ENCODE measurements at regions not wholly inside any gene's neighbourhood (a gene's known extent, or its start where the extent isn't known, plus 50 kb on each side); places are given as distances from the start of the nearest gene placed in this dataset.
"Not testable (repeated sequence)": the region's sequence is repeated elsewhere in the genome, so short reads cannot be mapped to it uniquely, and the experiment has no call there.

DNA sequence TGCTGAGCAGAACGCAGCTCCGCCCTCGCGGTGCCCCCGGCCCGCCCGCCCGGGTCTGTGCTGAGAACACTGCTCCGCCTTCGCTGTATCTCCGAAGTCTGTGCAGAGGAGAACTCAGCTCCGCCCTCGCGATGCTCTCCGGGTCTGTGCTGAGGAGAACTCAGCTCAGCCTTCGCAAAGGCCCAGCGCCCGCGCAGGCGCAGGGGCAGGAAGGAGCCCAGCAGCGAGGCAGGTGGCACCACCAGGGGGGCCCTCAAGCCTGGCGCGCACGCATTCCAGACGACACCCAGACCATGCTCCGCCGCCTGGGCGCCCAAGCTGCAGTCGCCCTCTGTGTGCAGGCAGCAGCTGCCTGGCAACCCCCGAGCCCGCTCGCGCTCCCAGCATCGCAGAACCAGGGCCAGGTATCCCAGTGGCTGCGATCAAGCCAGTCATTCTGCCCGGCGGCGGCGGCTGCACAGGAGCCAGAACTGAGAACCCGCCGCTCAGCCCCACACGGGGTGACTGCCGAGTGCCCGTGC lies 64.1 kb upstream of the GPR39 start:
- not testable (repeated sequence) for TF ChIP-seq SNAI2 (CRISPR knock-in tag; IDR thresholded peaks at IDR 0.05); BACH2 (CRISPR knock-in tag; IDR thresholded peaks at IDR 0.05; ENCODE audit: borderline replicate concordance); ARNTL (CRISPR knock-in tag; IDR thresholded peaks at IDR 0.05; ENCODE audit: borderline replicate concordance, low read depth); GLIS3 (CRISPR knock-in tag; IDR thresholded peaks at IDR 0.05); ZNF565 (CRISPR knock-in tag; conservative IDR thresholded peaks at IDR 0.05; ENCODE audit: low read depth); ZFP30 (CRISPR knock-in tag; IDR thresholded peaks at IDR 0.05); OSR1 (CRISPR knock-in tag; IDR thresholded peaks at IDR 0.05); ZC3H10 (CRISPR knock-in tag; IDR thresholded peaks at IDR 0.05); PPARA (CRISPR knock-in tag; IDR thresholded peaks at IDR 0.05; ENCODE audit: borderline replicate concordance); ISL1 (CRISPR knock-in tag; IDR thresholded peaks at IDR 0.05)
- TF ChIP-seq, protein P1, sequence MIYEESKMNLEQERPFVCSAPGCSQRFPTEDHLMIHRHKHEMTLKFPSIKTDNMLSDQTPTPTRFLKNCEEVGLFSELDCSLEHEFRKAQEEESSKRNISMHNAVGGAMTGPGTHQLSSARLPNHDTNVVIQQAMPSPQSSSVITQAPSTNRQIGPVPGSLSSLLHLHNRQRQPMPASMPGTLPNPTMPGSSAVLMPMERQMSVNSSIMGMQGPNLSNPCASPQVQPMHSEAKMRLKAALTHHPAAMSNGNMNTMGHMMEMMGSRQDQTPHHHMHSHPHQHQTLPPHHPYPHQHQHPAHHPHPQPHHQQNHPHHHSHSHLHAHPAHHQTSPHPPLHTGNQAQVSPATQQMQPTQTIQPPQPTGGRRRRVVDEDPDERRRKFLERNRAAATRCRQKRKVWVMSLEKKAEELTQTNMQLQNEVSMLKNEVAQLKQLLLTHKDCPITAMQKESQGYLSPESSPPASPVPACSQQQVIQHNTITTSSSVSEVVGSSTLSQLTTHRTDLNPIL (CRISPR knock-in tag; IDR thresholded peaks at IDR 0.05; ENCODE audit: low read depth), result not testable (repeated sequence)
- TF ChIP-seq, protein P2, sequence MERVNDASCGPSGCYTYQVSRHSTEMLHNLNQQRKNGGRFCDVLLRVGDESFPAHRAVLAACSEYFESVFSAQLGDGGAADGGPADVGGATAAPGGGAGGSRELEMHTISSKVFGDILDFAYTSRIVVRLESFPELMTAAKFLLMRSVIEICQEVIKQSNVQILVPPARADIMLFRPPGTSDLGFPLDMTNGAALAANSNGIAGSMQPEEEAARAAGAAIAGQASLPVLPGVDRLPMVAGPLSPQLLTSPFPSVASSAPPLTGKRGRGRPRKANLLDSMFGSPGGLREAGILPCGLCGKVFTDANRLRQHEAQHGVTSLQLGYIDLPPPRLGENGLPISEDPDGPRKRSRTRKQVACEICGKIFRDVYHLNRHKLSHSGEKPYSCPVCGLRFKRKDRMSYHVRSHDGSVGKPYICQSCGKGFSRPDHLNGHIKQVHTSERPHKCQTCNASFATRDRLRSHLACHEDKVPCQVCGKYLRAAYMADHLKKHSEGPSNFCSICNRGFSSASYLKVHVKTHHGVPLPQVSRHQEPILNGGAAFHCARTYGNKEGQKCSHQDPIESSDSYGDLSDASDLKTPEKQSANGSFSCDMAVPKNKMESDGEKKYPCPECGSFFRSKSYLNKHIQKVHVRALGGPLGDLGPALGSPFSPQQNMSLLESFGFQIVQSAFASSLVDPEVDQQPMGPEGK (CRISPR knock-in tag; IDR thresholded peaks at IDR 0.05; ENCODE audit: borderline replicate concordance), result not testable (repeated sequence)
- TF ChIP-seq, protein P3, sequence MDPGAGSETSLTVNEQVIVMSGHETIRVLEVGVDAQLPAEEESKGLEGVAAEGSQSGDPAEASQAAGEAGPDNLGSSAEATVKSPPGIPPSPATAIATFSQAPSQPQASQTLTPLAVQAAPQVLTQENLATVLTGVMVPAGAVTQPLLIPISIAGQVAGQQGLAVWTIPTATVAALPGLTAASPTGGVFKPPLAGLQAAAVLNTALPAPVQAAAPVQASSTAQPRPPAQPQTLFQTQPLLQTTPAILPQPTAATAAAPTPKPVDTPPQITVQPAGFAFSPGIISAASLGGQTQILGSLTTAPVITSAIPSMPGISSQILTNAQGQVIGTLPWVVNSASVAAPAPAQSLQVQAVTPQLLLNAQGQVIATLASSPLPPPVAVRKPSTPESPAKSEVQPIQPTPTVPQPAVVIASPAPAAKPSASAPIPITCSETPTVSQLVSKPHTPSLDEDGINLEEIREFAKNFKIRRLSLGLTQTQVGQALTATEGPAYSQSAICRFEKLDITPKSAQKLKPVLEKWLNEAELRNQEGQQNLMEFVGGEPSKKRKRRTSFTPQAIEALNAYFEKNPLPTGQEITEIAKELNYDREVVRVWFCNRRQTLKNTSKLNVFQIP (CRISPR knock-in tag; IDR thresholded peaks at IDR 0.05; ENCODE audit: borderline replicate concordance, low read depth), result not testable (repeated sequence)
